WTC11 (cell line): ENCODE measurements at regions not wholly inside any gene's neighbourhood (a gene's known extent, or its start where the extent isn't known, plus 50 kb on each side); places are given as distances from the start of the nearest gene placed in this dataset.

ENCODE experiments used
- ATAC-seq: fragments of 200-7000 bp; cut with Tn5 transposase; 2 replicates; pipeline ENCODE4 v1.10.0; 2021; ENCODE audit warnings: mild to moderate bottlenecking, moderate library complexity
- CTCF ChIA-PET: fragments of 300-600 bp; sonication (Branson Sonifier 250); formaldehyde crosslinking; loops from one replicate; lab custom pipeline; 2021; ENCODE audit warnings: antibody characterized with exemption; lab: Charles Lee
- POLR2A ChIA-PET: fragments of 350-600 bp; sonication (Branson Sonifier 250); formaldehyde crosslinking; loops from one replicate; lab custom pipeline; 2021; ENCODE audit warnings: antibody characterized with exemption; lab: Charles Lee
- DNase-seq: peaks from one replicate; pipeline ENCODE4 v3.0.0; 2021; ENCODE audit warnings: low spot score
- H3K27ac Mint-ChIP-seq: 2 replicates; pipeline ENCODE4 v1.8.0; 2021; ENCODE audit warnings: mixed read lengths
- H3K27me3 Mint-ChIP-seq: 2 replicates; pipeline ENCODE4 v1.8.0; 2021; ENCODE audit warnings: low read depth, mild to moderate bottlenecking, moderate library complexity, mixed read lengths
- H3K36me3 Mint-ChIP-seq: 2 replicates; pipeline ENCODE4 v1.8.0; 2021; ENCODE audit warnings: mixed read lengths
- H3K4me1 Mint-ChIP-seq: 2 replicates; pipeline ENCODE4 v1.8.0; 2022; ENCODE audit warnings: mixed read lengths
- H3K4me3 Mint-ChIP-seq: 2 replicates; pipeline ENCODE4 v1.8.0; 2021; ENCODE audit warnings: mild to moderate bottlenecking, moderate library complexity, mixed read lengths
- H3K9me3 Mint-ChIP-seq: 2 replicates; pipeline ENCODE4 v1.8.0; 2021; ENCODE audit warnings: mixed read lengths
- ELF4 ChIP-seq: sonication (generic); formaldehyde crosslinking; IDR thresholded peaks from 2 replicates; pipeline ENCODE4 v1.8.1; 2022; ENCODE audit warnings: low read depth, mild to moderate bottlenecking, moderate library complexity, missing genetic modification reagents
- ETV6 ChIP-seq: sonication (generic); formaldehyde crosslinking; IDR thresholded peaks from 2 replicates; pipeline ENCODE4 v1.8.1; 2022; ENCODE audit warnings: mild to moderate bottlenecking, missing genetic modification reagents
- GTF2I ChIP-seq: fragments of 250-450 bp; sonication (Bioruptor Pico); conservative IDR thresholded peaks from 2 replicates; pipeline ENCODE4 v1.4.0; 2021; ENCODE audit warnings: mild to moderate bottlenecking
- KAT7 ChIP-seq: sonication (generic); formaldehyde crosslinking; IDR thresholded peaks from 2 replicates; pipeline ENCODE4 v1.8.1; 2023; ENCODE audit warnings: missing genetic modification reagents, mild to moderate bottlenecking, borderline replicate concordance
- MLX ChIP-seq: sonication (generic); formaldehyde crosslinking; IDR thresholded peaks from 2 replicates; pipeline ENCODE4 v1.8.1; 2023; ENCODE audit warnings: mild to moderate bottlenecking, missing genetic modification reagents, moderate library complexity
- NFATC4 ChIP-seq: fragments of 250-450 bp; sonication (Bioruptor Pico); IDR thresholded peaks from 2 replicates; pipeline ENCODE4 v1.9.0; 2021; ENCODE audit warnings: mild to moderate bottlenecking
- PRDM15 ChIP-seq: sonication (generic); formaldehyde crosslinking; IDR thresholded peaks from 2 replicates; pipeline ENCODE4 v1.8.0; 2022; ENCODE audit warnings: missing genetic modification reagents
- RELA ChIP-seq: sonication (generic); formaldehyde crosslinking; IDR thresholded peaks from 2 replicates; pipeline ENCODE4 v1.8.1; 2022; ENCODE audit warnings: missing genetic modification reagents, mild to moderate bottlenecking, borderline replicate concordance
- SMAD4 ChIP-seq: sonication (generic); formaldehyde crosslinking; IDR thresholded peaks from 2 replicates; pipeline ENCODE4 v1.8.0; 2022; ENCODE audit warnings: mild to moderate bottlenecking, missing genetic modification reagents
- ZNF317 ChIP-seq: sonication (generic); formaldehyde crosslinking; IDR thresholded peaks from 2 replicates; pipeline ENCODE4 v1.8.1; 2023; ENCODE audit warnings: low read depth, mild to moderate bottlenecking, moderate library complexity, missing genetic modification reagents, borderline replicate concordance
- ZNF671 ChIP-seq: fragments of 250-450 bp; sonication (Bioruptor Pico); IDR thresholded peaks from 2 replicates; pipeline ENCODE4 v1.8.0; 2021; ENCODE audit warnings: mild to moderate bottlenecking
- TF ChIP-seq, protein P1 (sequence below): sonication (generic); formaldehyde crosslinking; IDR thresholded peaks from 2 replicates; pipeline ENCODE4 v1.8.1; 2023; ENCODE audit warnings: mild to moderate bottlenecking, missing genetic modification reagents, borderline replicate concordance

GRCh38 chr7:47647181-47647917 is 65.4 kb upstream of the TNS3 start:
- peaks cover 8% of the 10 kb centered on the region for H3K36me3 Mint-ChIP-seq
- POLR2A ChIA-PET, result no interaction called here
- H3K4me3 Mint-ChIP-seq, result no peak overlapping the region
- peaks cover 11% of the 10 kb centered on the region for H3K4me1 Mint-ChIP-seq
- TF ChIP-seq PRDM15 (CRISPR knock-in tag), result no peak
- no peak for TF ChIP-seq ELF4 (CRISPR knock-in tag)
- TF ChIP-seq ZNF317 (CRISPR knock-in tag), result no peak
- TF ChIP-seq SMAD4 (CRISPR knock-in tag), result no peak
- no peak for TF ChIP-seq MLX (CRISPR knock-in tag)
- no peak for TF ChIP-seq KAT7
- TF ChIP-seq RELA, result no peak
- TF ChIP-seq, protein P1, sequence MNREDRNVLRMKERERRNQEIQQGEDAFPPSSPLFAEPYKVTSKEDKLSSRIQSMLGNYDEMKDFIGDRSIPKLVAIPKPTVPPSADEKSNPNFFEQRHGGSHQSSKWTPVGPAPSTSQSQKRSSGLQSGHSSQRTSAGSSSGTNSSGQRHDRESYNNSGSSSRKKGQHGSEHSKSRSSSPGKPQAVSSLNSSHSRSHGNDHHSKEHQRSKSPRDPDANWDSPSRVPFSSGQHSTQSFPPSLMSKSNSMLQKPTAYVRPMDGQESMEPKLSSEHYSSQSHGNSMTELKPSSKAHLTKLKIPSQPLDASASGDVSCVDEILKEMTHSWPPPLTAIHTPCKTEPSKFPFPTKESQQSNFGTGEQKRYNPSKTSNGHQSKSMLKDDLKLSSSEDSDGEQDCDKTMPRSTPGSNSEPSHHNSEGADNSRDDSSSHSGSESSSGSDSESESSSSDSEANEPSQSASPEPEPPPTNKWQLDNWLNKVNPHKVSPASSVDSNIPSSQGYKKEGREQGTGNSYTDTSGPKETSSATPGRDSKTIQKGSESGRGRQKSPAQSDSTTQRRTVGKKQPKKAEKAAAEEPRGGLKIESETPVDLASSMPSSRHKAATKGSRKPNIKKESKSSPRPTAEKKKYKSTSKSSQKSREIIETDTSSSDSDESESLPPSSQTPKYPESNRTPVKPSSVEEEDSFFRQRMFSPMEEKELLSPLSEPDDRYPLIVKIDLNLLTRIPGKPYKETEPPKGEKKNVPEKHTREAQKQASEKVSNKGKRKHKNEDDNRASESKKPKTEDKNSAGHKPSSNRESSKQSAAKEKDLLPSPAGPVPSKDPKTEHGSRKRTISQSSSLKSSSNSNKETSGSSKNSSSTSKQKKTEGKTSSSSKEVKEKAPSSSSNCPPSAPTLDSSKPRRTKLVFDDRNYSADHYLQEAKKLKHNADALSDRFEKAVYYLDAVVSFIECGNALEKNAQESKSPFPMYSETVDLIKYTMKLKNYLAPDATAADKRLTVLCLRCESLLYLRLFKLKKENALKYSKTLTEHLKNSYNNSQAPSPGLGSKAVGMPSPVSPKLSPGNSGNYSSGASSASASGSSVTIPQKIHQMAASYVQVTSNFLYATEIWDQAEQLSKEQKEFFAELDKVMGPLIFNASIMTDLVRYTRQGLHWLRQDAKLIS, result no peak
- no peak for TF ChIP-seq ZNF671 (CRISPR knock-in tag)
- no peak for TF ChIP-seq ETV6 (CRISPR knock-in tag)
- TF ChIP-seq, all 79 proteins: peak for 0
- no peak for DNase-seq
- CTCF ChIA-PET, result interaction anchor here (1.0 to 1.4 kb wide), 2 partner anchors 345 to 381 kb away, joined by 4 to 5 read pairs; no protein-coding TSS in a partner anchor
- Mint-ChIP-seq H3K27me3 (no peaks in the 10 kb centered on the region; the same call in 1 of the 2 replicates), H3K9me3 (peaks cover 16% of the 10 kb centered on the region), H3K27ac (no peak overlapping the region)
- peak; percentile 28; the same call in 1 of the 2 replicates for ATAC-seq

GRCh38 chr7:47643716-47644400 is 61.9 kb upstream of the TNS3 start:
- no peak for TF ChIP-seq GTF2I (CRISPR knock-in tag)
- TF ChIP-seq ZNF317 (CRISPR knock-in tag), result no peak
- TF ChIP-seq NFATC4 (CRISPR knock-in tag), result no peak
- TF ChIP-seq, all 79 proteins: peak for 0
- peaks cover 8% of the 10 kb centered on the region for H3K36me3 Mint-ChIP-seq
- CTCF ChIA-PET, result no interaction called here

More at GRCh38 chr7:47643716-47644400, 61.9 kb upstream of the TNS3 start:
- ATAC-seq (no peak), DNase-seq (no peak)
- peaks cover 16% of the 10 kb centered on the region for H3K9me3 Mint-ChIP-seq
- no peaks in the 10 kb centered on the region; the same call in 1 of the 2 replicates for H3K27me3 Mint-ChIP-seq
- H3K4me3 Mint-ChIP-seq, result no peak overlapping the region
- peaks cover 20% of the 10 kb centered on the region for H3K4me1 Mint-ChIP-seq
- POLR2A ChIA-PET, result interaction anchor here (0.7 kb wide), 1 partner anchor 68 kb away, joined by 6 read pairs; no protein-coding TSS in a partner anchor
- H3K27ac Mint-ChIP-seq, result no peak overlapping the region
